ENCODE measurements at regions not wholly inside any gene's neighbourhood (a gene's known extent, or its start where the extent isn't known, plus 50 kb on each side); places are given as distances from the start of the nearest gene placed in this dataset.
"Not testable (repeated sequence)": the region's sequence is repeated elsewhere in the genome, so short reads cannot be mapped to it uniquely, and the experiment has no call there.

DNA sequence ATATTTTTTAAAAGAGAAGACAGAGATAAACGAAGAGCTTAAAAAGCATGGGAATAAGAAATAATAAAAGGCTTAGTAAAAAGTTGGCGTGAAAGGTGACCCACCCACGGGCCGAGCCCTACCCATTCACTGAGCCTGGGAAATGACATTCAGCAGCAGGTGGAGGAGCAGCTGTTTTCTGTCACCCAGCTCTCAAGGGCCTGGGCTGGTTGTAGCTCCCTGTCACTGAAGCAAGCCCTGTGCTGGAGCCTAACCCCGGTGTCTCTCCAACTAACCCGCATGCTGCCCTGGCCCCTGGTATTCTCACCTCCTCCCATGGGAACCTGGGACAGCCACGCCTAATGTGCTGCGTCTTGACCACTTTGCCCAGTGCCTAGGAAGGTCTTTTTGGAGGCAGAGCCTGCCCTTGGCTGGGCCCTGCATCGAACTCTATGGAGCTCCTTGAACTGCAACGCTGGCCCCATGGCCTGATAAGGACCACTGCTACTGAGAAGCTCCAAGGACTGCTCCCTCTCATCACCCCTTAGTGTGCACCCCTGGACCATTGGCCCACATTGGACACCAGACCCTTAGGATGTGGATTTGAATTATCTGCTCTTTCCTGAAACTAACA lies 68.8 kb upstream of the IYD start:
- DNase-seq, result no peak

DNA sequence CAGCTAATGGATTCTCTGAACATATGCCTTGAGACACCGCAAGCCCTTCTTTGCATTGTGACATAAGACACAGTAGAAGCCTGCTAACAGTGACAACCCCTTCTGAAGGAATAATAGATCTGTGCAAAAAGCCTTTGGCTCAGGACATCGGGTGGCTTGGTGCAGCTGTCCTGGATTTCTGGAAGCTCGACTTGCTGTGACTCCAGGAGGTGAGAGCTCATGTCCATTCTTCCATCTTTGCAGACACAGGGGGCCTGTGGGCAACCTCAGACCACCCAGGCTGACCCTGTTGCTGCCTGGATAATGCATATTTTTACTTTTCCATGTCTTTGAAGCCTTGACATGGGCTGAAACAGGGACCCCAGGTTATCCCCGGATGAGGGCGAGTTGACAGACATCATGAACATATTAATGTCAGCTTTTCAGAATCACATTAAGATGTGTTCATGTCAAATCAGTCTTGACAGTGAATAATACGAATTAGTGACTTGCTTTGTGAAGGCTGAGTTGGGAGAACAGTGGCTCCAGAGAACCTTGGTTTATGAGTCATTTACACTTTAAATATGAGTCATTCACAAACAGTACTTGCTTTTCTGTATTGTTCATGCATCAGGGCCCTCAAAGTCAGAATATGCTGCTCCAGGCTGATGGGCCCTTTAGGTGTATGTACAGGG lies 66.8 kb upstream of the IYD start:
- peak in 3 of 56 donors; percentile 5 to 7 (median 6) for DNase-seq

DNA sequence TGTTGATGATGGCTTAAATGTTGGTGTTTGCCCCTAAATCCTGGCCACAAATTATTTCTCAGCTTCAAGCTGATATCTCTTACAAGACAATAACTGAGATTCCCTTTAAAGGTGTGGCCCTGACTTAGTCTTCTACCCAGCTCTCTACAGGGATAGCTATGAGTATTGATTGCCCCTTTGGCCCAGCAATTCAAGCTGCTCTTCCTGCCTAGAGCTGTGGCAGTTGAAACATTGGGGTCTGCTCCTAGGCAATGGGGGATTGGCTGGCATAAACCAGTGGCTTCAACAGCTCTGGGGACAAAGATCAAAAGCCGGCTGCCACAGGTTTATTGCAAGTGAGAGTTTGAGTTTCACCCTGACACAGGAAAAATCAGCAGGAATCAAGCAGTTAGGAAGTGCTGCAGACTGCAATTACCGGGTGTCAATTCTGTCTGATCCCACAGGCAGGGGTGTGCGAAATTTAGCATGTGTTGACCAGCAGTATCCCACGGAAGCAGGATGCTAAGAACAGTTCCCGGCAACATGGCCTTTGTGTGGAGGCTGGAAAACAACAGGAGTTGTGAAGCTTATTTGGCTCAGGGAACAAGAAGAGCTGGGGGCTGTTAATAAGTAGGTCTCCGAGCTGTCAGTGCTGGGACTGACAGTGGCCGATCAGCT lies 66.2 kb upstream of the IYD start:
- DNase-seq, result no peak

GRCh38 chr6:150303256-150303655 lies 65.6 kb upstream of the IYD start:
- no peak for DNase-seq

DNA sequence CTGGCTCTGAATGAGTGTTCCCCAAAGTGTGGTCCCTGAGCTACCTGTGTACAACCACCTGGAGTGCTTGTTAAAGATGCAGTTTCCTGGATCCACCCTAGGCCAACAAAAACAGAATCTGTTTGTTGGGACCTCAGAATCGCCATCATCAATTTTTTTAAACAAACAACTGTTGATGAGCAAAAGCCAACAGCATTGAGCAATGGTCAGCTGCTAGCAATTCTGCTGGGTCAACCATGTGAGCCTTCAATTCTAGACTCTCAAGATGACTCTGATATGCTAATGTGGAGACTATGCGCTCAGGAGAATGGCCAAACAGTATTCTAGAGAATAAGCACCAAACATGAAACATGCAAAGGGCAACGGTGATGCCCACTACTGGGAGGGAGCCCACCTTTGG lies 64.4 kb upstream of the IYD start:
- no peak for DNase-seq

GRCh38 chr6:150306290-150306689 lies 62.5 kb upstream of the IYD start:
- DNase-seq, result no peak

- DNase-seq, result no peak
Observed at GRCh38 chr6:150307520-150307919, 61.3 kb upstream of the IYD start.

GRCh38 chr6:150308812-150309645 lies 59.8 kb upstream of the IYD start:
- no peak for DNase-seq

DNA sequence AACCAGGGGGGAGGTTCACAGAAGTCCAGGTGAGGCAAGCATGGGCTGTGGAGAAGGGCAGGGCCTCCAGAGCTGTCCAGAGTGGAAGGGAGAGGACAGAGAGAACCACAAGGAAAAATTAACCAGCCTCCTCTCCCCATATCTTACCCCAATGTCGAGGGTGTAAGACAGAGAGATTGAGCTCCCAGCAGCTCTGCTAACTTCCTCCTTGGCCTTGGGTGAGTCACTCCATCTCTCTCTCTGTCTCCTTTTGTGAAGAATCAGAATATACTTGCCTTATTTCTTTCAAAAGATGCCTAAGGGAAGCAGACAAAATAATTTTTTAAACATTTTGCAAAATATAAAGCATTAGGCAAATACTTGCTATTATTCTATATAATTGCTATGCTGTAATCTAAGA lies 58.3 kb upstream of the IYD start:
- DNase-seq, result no peak

DNA sequence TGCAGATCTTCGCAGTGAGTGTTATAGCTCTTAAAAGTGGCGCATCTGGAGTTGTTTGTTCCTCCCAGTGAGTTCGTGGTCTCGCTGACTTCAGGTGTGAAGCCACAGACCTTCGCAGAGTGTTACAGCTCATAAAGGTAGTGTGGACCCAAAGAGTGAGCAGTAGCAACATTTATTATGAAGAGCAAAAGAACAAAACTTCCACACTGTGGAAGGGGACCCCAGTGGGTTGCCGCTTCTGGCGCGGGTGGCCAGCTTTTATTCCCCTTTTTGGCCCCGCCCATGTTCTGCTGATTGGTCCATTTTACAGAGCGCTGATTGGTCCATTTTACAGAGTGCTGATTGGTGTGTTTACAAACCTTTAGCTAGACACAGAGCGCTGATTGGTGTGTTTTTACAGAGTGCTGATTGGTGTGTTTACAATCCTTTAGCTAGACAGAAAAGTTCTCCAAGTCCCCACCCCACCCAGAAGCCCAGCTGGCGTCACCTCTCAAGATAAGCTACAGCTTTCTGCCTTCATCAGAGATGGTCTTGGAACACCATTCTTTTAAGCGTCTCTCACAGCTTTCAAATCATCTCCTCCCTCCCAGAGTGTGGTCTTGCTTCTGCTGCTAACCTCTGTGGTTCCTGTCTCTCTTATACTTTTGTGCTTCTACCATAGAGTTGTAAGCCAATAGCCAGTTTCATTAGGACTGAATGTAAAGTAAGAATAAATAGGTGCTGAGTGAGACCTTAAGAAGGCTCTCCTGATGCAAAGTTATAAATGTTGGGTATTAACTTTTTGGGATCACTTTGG lies 57.5 kb upstream of the IYD start:
- DNase-seq, result not testable (repeated sequence)

DNA sequence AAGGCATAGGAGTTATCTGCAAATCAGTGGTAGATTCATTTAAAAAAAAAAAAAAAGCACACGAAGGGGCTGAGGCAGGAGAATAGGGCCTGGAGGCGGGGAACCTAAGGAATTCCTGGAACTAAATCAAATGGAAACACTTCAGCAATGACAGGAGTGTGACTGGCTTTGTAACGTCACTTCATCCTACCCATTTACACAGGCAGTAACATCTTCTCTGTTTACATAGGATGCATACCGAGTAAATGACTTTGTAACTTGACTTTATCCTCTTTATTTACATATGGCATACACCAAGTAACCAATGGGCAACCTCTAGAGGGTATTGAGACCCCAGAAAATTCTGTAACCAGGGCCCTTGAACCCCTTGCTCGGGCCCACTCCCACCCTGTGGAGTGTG lies 56.4 kb upstream of the IYD start:
- DNase-seq, result no peak

DNA sequence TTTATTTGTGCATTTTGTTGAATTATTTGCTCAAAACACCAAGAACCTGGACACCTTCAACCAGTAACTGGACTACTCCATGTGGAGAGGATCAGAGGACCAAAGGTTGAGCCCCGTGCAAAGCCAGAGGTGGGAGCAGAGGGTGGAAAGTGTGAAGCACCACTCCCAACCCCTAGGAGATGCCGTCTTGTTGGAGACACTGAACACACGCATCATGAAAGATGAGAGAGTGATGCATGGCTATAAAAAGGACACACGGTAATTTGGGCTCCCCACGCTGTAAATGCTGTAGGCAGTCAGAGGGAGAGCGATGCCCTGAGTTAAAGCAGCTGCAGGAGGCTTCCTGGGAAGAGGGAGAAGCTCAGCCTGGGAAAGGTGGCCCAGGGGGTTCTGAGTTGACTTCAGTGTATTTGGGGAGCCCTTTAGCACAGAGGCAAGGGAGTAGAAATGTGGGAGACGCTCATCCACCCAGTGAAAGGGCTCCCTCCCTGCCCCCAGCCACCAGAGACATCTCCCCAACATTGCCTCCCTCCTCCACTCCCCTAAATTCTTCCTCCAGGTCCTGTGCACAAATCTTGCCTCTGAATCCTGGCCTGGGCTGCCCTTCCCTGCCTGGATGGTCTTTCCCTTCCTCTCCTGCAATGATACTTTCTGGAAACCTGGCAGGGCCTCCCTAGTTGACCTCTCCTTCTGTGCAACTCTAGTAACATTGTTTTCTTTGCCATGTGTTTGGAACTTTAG lies 55.8 kb upstream of the IYD start:
- no peak for DNase-seq

DNA sequence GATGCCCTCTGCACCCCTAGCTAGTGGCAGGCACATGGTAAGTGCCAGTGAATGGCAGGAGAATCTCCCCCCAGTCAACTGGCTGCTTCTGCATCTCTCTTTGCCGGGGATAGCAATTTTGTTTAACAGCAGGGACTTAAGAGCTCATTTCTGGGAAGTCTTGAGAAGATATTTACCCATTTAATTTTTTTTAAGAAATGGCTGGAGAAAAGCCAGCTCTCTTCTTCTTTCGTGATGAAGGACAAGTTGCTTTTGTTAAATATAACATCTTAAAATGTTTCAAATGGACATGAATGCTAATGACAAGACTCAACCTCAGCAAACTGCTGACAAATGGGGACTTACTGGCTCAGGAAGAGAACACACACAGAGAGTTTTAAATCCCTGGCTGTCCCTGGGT lies 55.0 kb upstream of the IYD start:
- no peak for DNase-seq

DNA sequence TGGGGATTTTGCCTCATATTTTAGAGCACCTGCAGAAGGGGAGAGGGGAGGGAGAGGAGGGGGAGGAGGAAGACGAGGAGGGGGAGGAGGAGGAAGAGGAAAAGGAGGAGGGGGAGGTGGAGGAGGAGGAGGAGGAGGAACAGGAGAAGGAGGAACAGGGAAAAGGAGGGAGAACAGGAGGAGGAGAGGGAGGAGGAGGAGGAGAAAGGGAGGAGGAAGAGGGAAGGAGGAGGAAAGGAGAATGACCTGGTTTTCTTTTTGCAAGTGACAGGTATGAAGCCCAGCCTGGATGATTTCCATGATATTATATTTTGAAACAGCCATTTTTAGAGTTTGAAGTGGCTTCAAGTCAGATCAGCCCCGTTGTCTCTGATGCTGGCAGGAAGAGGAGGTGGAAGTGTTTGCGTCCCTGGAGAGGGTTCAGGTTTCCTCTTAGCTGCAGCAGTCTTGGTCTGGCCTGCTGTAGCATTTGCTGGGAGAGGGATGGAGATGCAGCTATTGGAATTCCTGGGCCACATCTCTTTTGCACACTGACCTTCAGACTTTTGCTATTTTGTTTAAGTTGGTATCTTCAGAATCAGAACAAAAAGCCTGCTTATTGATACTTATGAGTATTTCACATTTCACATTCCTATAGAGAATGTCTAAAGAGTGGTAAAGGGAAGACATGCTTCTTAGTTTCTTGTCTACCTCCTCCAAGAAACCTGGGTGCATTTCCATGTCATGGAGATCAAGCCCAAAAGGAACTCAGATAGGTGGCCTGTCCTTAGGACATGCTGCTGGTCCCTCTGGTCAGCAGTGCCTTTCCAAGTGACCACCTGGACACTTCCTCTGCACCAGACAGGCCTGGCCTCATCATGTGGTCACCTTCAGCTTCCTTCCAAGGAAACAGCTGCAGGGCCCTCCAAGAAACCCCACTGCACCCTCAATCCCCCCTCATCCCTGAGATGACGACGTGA lies 54.3 kb upstream of the IYD start:
- no peak for DNase-seq

GRCh38 chr6:150315626-150316025 lies 53.2 kb upstream of the IYD start:
- no peak for DNase-seq

- DNase-seq, result no peak
Observed at GRCh38 chr6:150316936-150317335, 51.9 kb upstream of the IYD start.

All from nucleus accumbens (tissue), 56 donors.